LNCAP (cell line): ENCODE measurements at regions not wholly inside any gene's neighbourhood (a gene's known extent, or its start where the extent isn't known, plus 50 kb on each side); places are given as distances from the start of the nearest gene placed in this dataset.

Experiments used
- CTCF ChIP-seq: fragments of 450-650 bp; IDR thresholded peaks from 2 replicates; pipeline ENCODE4 v1.5.1; 2017; ENCODE audit warnings: mild to moderate bottlenecking

GRCh38 chr6:122079916-122080315 is 319.5 kb upstream of the HSF2 start:
- TF ChIP-seq CTCF = no peak

GRCh38 chr6:122081921-122082320 is 317.5 kb upstream of the HSF2 start:
- TF ChIP-seq CTCF = no peak

GRCh38 chr6:122082370-122082769 is 317.1 kb upstream of the HSF2 start:
- no peak for TF ChIP-seq CTCF

- no peak for TF ChIP-seq CTCF
Observed at GRCh38 chr6:122092366-122092765, 307.1 kb upstream of the HSF2 start.

- no peak for TF ChIP-seq CTCF
Observed at GRCh38 chr6:122098201-122098678, 301.2 kb upstream of the HSF2 start.

- no peak for TF ChIP-seq CTCF
Observed at GRCh38 chr6:122102026-122102425, 297.4 kb upstream of the HSF2 start.

- no peak for TF ChIP-seq CTCF
Observed at GRCh38 chr6:122107256-122107852, 292.1 kb upstream of the HSF2 start.

GRCh38 chr6:122109075-122109474 is 290.4 kb upstream of the HSF2 start:
- TF ChIP-seq CTCF = no peak
